ENCODE measurements at regions not wholly inside any gene's neighbourhood (a gene's known extent, or its start where the extent isn't known, plus 50 kb on each side); places are given as distances from the start of the nearest gene placed in this dataset.

- no peak overlapping the region for H4K5ac ChIP-seq (ENCODE audit: low read depth, low read length)
- ATAC-seq (ENCODE audit: low read depth), result no peak
- no peak overlapping the region for H2BK5ac ChIP-seq (ENCODE audit: low read depth, low read length, poor library complexity, severe bottlenecking)
- H4K8ac ChIP-seq (ENCODE audit: low read depth in 2 of 2, low read length in 2 of 2), result no peak overlapping the region
- no peak overlapping the region for H2BK120ac ChIP-seq (ENCODE audit: low read depth, low read length)
- H3K56ac ChIP-seq (ENCODE audit: extremely low read depth, insufficient read depth, low read length), result no peak overlapping the region
- H3K4me2 ChIP-seq (ENCODE audit: low read depth, low read length), result no peak overlapping the region
- no peak overlapping the region for H3K4me3 ChIP-seq (ENCODE audit: insufficient read depth, low read depth, low read length)
- no TSS peak for BruUV-seq (replicated peaks)
- DNase-seq, result peak; percentile 6
- dilution Hi-C loops (cut with HindIII; ENCODE audit: low sequenced_read_pairs, unreplicated experiment), result no loop called here
- CTCF ChIA-PET, result interaction anchor here (1.2 kb wide), 1 partner anchor 9 kb away, joined by 3 read pairs; no protein-coding TSS in a partner anchor
- no peak overlapping the region for H2AFZ ChIP-seq (replicated peaks; ENCODE audit: low read length, poor library complexity)
- H3K27ac ChIP-seq (ENCODE audit: insufficient read depth, low read length), result no peak overlapping the region
- no peaks in the 10 kb centered on the region; the same call in 1 of the 2 replicates for H3K4me1 ChIP-seq (ENCODE audit: control insufficient read depth, insufficient read depth, low read length)
- H2BK20ac ChIP-seq (ENCODE audit: low read depth, low read length), result no peak overlapping the region
- no peak overlapping the region for H3K23ac ChIP-seq (ENCODE audit: low read depth, low read length)
- no peaks in the 10 kb centered on the region for H3K27me3 ChIP-seq (ENCODE audit: control insufficient read depth, insufficient read depth, low read length)
- no peaks in the 10 kb centered on the region for H3K9me1 ChIP-seq (ENCODE audit: insufficient read depth, low read length)
- H4K91ac ChIP-seq (ENCODE audit: insufficient read depth, low read depth, low read length), result no peak overlapping the region
- no peak overlapping the region for H3K4ac ChIP-seq (ENCODE audit: low read depth, low read length)
- H3K18ac ChIP-seq (ENCODE audit: low read depth, low read length), result no peak overlapping the region
- no peak overlapping the region for H2AK5ac ChIP-seq (ENCODE audit: low read depth, low read length)
- POLR2A ChIA-PET (ENCODE audit: unreplicated experiment), result no interaction called here
- intact Hi-C loops (cut with micrococcal nuclease), result no loop called here
- no peaks in the 10 kb centered on the region for H4K20me1 ChIP-seq (ENCODE audit: insufficient read depth, low read length)
- no peak overlapping the region for H2BK15ac ChIP-seq (ENCODE audit: low read depth, low read length)
- no peak overlapping the region for H2AK9ac ChIP-seq (replicated peaks; ENCODE audit: low read depth, low read length, poor library complexity)
- in situ Hi-C loops (cut with MboI; ENCODE audit: low sequenced_read_pairs), result no loop called here
- H3K79me1 ChIP-seq (ENCODE audit: low read depth in 1 of 2, low read length in 2 of 2), result no peaks in the 10 kb centered on the region
- TF ChIP-seq FOS (IDR thresholded peaks at IDR 0.05; ENCODE audit: low read depth, low read length) (no peak), MAFK (IDR thresholded peaks at IDR 0.05; ENCODE audit: low read depth, low read length) (no peak), POLR2A (IDR thresholded peaks at IDR 0.05; ENCODE audit: low read depth, low read length) (no peak), CTCF (conservative IDR thresholded peaks at IDR 0.05; ENCODE audit: low read depth, low read length) (no peak), USF2 (IDR thresholded peaks at IDR 0.05; ENCODE audit: low read depth, low read length) (no peak), CEBPB (IDR thresholded peaks at IDR 0.05; ENCODE audit: low read depth, low read length) (no peak), NFE2L2 (IDR thresholded peaks at IDR 0.05; ENCODE audit: low read depth, low read length) (no peak), BHLHE40 (IDR thresholded peaks at IDR 0.05; ENCODE audit: low read depth, low read length) (no peak), MAZ (IDR thresholded peaks at IDR 0.05; ENCODE audit: borderline replicate concordance, low read depth, low read length) (no peak), SMC3 (IDR thresholded peaks at IDR 0.05; ENCODE audit: low read depth, low read length) (no peak), RFX5 (IDR thresholded peaks at IDR 0.05; ENCODE audit: low read depth, low read length) (no peak), CHD1 (IDR thresholded peaks at IDR 0.05; ENCODE audit: low read depth, low read length) (no peak), RCOR1 (IDR thresholded peaks at IDR 0.05; ENCODE audit: insufficient replicate concordance, low read length) (no peak), RAD21 (IDR thresholded peaks at IDR 0.05; ENCODE audit: low read length) (no peak), ELK1 (IDR thresholded peaks at IDR 0.05; ENCODE audit: borderline replicate concordance, low read depth, low read length) (no peak), MXI1 (IDR thresholded peaks at IDR 0.05; ENCODE audit: borderline replicate concordance, low read depth, low read length) (no peak)
- H3K9ac ChIP-seq (ENCODE audit: low read depth, low read length), result no peak overlapping the region
- H3K9me3 ChIP-seq (ENCODE audit: control insufficient read depth, insufficient read depth, low read length), result no peaks in the 10 kb centered on the region
- no peaks in the 10 kb centered on the region for H3K36me3 ChIP-seq (ENCODE audit: control insufficient read depth, insufficient read depth, low read length)
- no CpG with 5 or more reads among the region's 4 CpGs for WGBS, 2 experiments (ENCODE audit: extremely low coverage in 2 of 2, insufficient read length in 1 of 2)
- no peak overlapping the region for H3K14ac ChIP-seq (replicated peaks; ENCODE audit: low read depth, low read length)
Measured at GRCh38 chr5:113804264-113804663, 290.8 kb downstream of the YTHDC2 start.
